CD4-positive, alpha-beta T cell treated with Interleukin-10 for 1 hour (primary cell): ENCODE measurements at regions not wholly inside any gene's neighbourhood (a gene's known extent, or its start where the extent isn't known, plus 50 kb on each side); places are given as distances from the start of the nearest gene placed in this dataset.

Experiments
- DNase-seq: peaks from one replicate; pipeline ENCODE4 v3.0.0-alpha.2; 2020

- no peak for DNase-seq
These were observed 80.2 kb upstream of the SERP2 start for GRCh38 chr13:44293374-44293773.

GRCh38 chr13:44293908-44294735, 79.5 kb upstream of the SERP2 start:
- no peak for DNase-seq

- no peak for DNase-seq
These were observed 78.7 kb upstream of the SERP2 start for GRCh38 chr13:44294876-44295275.

- DNase-seq, result no peak
These were observed 76.8 kb upstream of the SERP2 start for GRCh38 chr13:44296856-44297255.

- DNase-seq, result no peak
These were observed 75.3 kb upstream of the SERP2 start for GRCh38 chr13:44298314-44298713.

GRCh38 chr13:44299152-44299943, 74.3 kb upstream of the SERP2 start:
- DNase-seq, result no peak

GRCh38 chr13:44300895-44301638, 72.6 kb upstream of the SERP2 start:
- no peak for DNase-seq

GRCh38 chr13:44301639-44302015, 72.0 kb upstream of the SERP2 start:
- no peak for DNase-seq

GRCh38 chr13:44302233-44302632, 71.4 kb upstream of the SERP2 start:
- no peak for DNase-seq

- DNase-seq, result no peak
These were observed 70.6 kb upstream of the SERP2 start for GRCh38 chr13:44302940-44303575.

GRCh38 chr13:44303681-44304432, 69.8 kb upstream of the SERP2 start:
- DNase-seq, result no peak

- no peak for DNase-seq
These were observed 69.2 kb upstream of the SERP2 start for GRCh38 chr13:44304433-44304725.

GRCh38 chr13:44305286-44305685, 68.3 kb upstream of the SERP2 start:
- no peak for DNase-seq

GRCh38 chr13:44305917-44306370, 67.7 kb upstream of the SERP2 start:
- no peak for DNase-seq

- DNase-seq, result no peak
These were observed 67.0 kb upstream of the SERP2 start for GRCh38 chr13:44306371-44307192.

GRCh38 chr13:44307255-44307654, 66.4 kb upstream of the SERP2 start:
- DNase-seq, result no peak

GRCh38 chr13:44307844-44308243, 65.8 kb upstream of the SERP2 start:
- no peak for DNase-seq

- DNase-seq, result no peak
These were observed 65.3 kb upstream of the SERP2 start for GRCh38 chr13:44308352-44308751.

GRCh38 chr13:44309794-44310757, 63.5 kb upstream of the SERP2 start:
- no peak for DNase-seq
